HEK293 (cell line): ENCODE measurements at regions not wholly inside any gene's neighbourhood (a gene's known extent, or its start where the extent isn't known, plus 50 kb on each side); places are given as distances from the start of the nearest gene placed in this dataset.

Experiments
- CTCF ChIA-PET: fragments of 350-600 bp; formaldehyde crosslinking; extraction: SDS; loops from one replicate; lab custom pipeline; 2021; ENCODE audit warnings: antibody characterized with exemption; lab: Yijun Ruan, JAX
- POLR2A ChIA-PET: fragments of 300-600 bp; formaldehyde crosslinking; extraction: SDS; loops from one replicate; lab custom pipeline; 2020; ENCODE audit warnings: antibody characterized with exemption, inconsistent platforms; lab: Yijun Ruan, JAX
- H3K27ac ChIP-seq: fragments of 200-500 bp; sonication (Bioruptor generic); 2 replicates; pipeline ENCODE4 v1.5.1; 2014; ENCODE audit warnings: low read depth, low read length, control low read depth, inconsistent platforms; ENCODE audit errors: extremely low read depth
- H3K36me3 ChIP-seq, 2 experiments: fragments of 200-500 bp in 1 of 2; sonication (Bioruptor generic) in 1 of 2; 1 replicate in 1 of 2; 2 replicates in 1 of 2; pipeline ENCODE4 v1.5.1; 2014 to 2017; ENCODE audit warnings: inconsistent platforms in 2 of 2, low read length in 2 of 2; ENCODE audit not compliant: control insufficient read depth in 2 of 2, insufficient read depth in 1 of 2
- H3K4me1 ChIP-seq: fragments of 200-500 bp; sonication (Bioruptor generic); 2 replicates; pipeline ENCODE4 v1.5.1; 2014; ENCODE audit warnings: mild to moderate bottlenecking, low read length, inconsistent platforms; ENCODE audit not compliant: control insufficient read depth, insufficient read depth
- H3K4me3 ChIP-seq: 2 replicates; pipeline ENCODE4 v1.5.1; 2011; ENCODE audit warnings: low read depth, mild to moderate bottlenecking, control low read depth, low read length, moderate library complexity
- H3K9me3 ChIP-seq: fragments of 200-500 bp; sonication (Bioruptor generic); 2 replicates; pipeline ENCODE4 v1.5.1; 2014; ENCODE audit warnings: low read depth, low read length, inconsistent platforms; ENCODE audit not compliant: control insufficient read depth, insufficient read depth
- FEZF1 ChIP-seq: fragments of 450-650 bp; formaldehyde crosslinking; IDR thresholded peaks from 2 replicates; pipeline ENCODE4 v1.5.1; 2016; ENCODE audit warnings: missing biosample characterization, missing genetic modification characterization
- GLIS1 ChIP-seq: fragments of 450-650 bp; formaldehyde crosslinking; IDR thresholded peaks from 2 replicates; pipeline ENCODE4 v1.5.1; 2016; ENCODE audit warnings: missing biosample characterization, missing genetic modification characterization
- HOXA7 ChIP-seq: sonication (generic); formaldehyde crosslinking; IDR thresholded peaks from 2 replicates; pipeline ENCODE4 v1.8.1; 2022; ENCODE audit warnings: missing genetic modification reagents, borderline replicate concordance
- HOXD13 ChIP-seq: sonication (generic); formaldehyde crosslinking; IDR thresholded peaks from 2 replicates; pipeline ENCODE4 v1.8.0; 2022; ENCODE audit warnings: missing genetic modification reagents, borderline replicate concordance
- ZBTB17 ChIP-seq: fragments of 450-650 bp; formaldehyde crosslinking; IDR thresholded peaks from 2 replicates; pipeline ENCODE4 v1.5.1; 2016; ENCODE audit warnings: missing biosample characterization, missing genetic modification characterization
- ZNF10 ChIP-seq: fragments of 450-650 bp; formaldehyde crosslinking; IDR thresholded peaks from 2 replicates; pipeline ENCODE4 v1.5.1; 2017; ENCODE audit warnings: missing biosample characterization, missing genetic modification characterization
- ZNF221 ChIP-seq: fragments of 450-650 bp; formaldehyde crosslinking; IDR thresholded peaks from 2 replicates; pipeline ENCODE4 v1.5.1; 2017; ENCODE audit warnings: missing biosample characterization, missing genetic modification characterization, borderline replicate concordance
- ZNF266 ChIP-seq: fragments of 450-650 bp; formaldehyde crosslinking; IDR thresholded peaks from 2 replicates; pipeline ENCODE4 v1.5.1; 2016; ENCODE audit warnings: missing biosample characterization, missing genetic modification characterization, low read depth
- ZNF280C ChIP-seq: fragments of 450-650 bp; formaldehyde crosslinking; IDR thresholded peaks from 2 replicates; pipeline ENCODE4 v1.5.1; 2016; ENCODE audit warnings: missing biosample characterization, missing genetic modification characterization
- ZNF280D ChIP-seq: fragments of 450-650 bp; formaldehyde crosslinking; IDR thresholded peaks from 2 replicates; pipeline ENCODE4 v1.5.1; 2016; ENCODE audit warnings: missing biosample characterization, missing genetic modification characterization
- ZNF311 ChIP-seq: fragments of 450-650 bp; formaldehyde crosslinking; IDR thresholded peaks from 2 replicates; pipeline ENCODE4 v1.5.1; 2017; ENCODE audit warnings: missing biosample characterization, missing genetic modification characterization, borderline replicate concordance
- ZNF37A ChIP-seq: fragments of 450-650 bp; IDR thresholded peaks from 2 replicates; pipeline ENCODE4 v1.5.1; 2018; ENCODE audit warnings: missing biosample characterization, missing genetic modification characterization
- ZNF510 ChIP-seq: fragments of 450-650 bp; formaldehyde crosslinking; IDR thresholded peaks from 2 replicates; pipeline ENCODE4 v1.5.1; 2018; ENCODE audit warnings: mild to moderate bottlenecking, missing genetic modification characterization, missing biosample characterization; ENCODE audit not compliant: insufficient replicate concordance
- ZNF626 ChIP-seq: fragments of 450-650 bp; sonication (Bioruptor Pico); formaldehyde crosslinking; IDR thresholded peaks from 2 replicates; pipeline ENCODE4 v1.5.1; 2018; ENCODE audit warnings: missing biosample characterization, missing genetic modification characterization, inconsistent platforms
- ZSCAN18 ChIP-seq: fragments of 450-650 bp; formaldehyde crosslinking; IDR thresholded peaks from 2 replicates; pipeline ENCODE4 v1.5.1; 2016; ENCODE audit warnings: missing biosample characterization, missing genetic modification characterization

- TF ChIP-seq ZNF266 (tag by site-specific recombination), result no peak
- TF ChIP-seq ZNF221, result no peak
- TF ChIP-seq GLIS1 (tag by site-specific recombination), result no peak
- no peak for TF ChIP-seq ZNF37A
- TF ChIP-seq ZSCAN18 (tag by site-specific recombination), result no peak
- TF ChIP-seq ZNF311 (tag by site-specific recombination), result no peak
- no peak for TF ChIP-seq ZNF280C
- TF ChIP-seq ZNF10 (tag by site-specific recombination), result no peak
Measured at GRCh38 chr13:111913761-111914140, 153.2 kb upstream of the SOX1 start (continued).

- no peaks in the 10 kb centered on the region for H3K4me1 ChIP-seq
- H3K36me3 ChIP-seq, result no peaks in the 10 kb centered on the region
- ChIA-PET POLR2A (no interaction called here), CTCF (no interaction called here)
- no peaks in the 10 kb centered on the region for H3K9me3 ChIP-seq
- H3K4me3 ChIP-seq, result no peak overlapping the region
- H3K27ac ChIP-seq, result no peak overlapping the region
- TF ChIP-seq HOXA7 (CRISPR knock-in tag) (no peak), ZNF510 (tag by site-specific recombination) (no peak)
Measured at GRCh38 chr13:111914241-111915103, 152.5 kb upstream of the SOX1 start.

GRCh38 chr13:111915104-111915551, 151.8 kb upstream of the SOX1 start:
- no peaks in the 10 kb centered on the region for H3K36me3 ChIP-seq
- H3K4me3 ChIP-seq, result no peak overlapping the region
- no peak for TF ChIP-seq HOXD13
- no peak for TF ChIP-seq ZBTB17 (tag by site-specific recombination)
- TF ChIP-seq ZNF626 (tag by site-specific recombination), result no peak
- no peak for TF ChIP-seq FEZF1 (tag by site-specific recombination)
- no peak for TF ChIP-seq ZNF280D
- no peaks in the 10 kb centered on the region for H3K4me1 ChIP-seq
- ChIA-PET POLR2A (no interaction called here), CTCF (no interaction called here)
- H3K9me3 ChIP-seq, result no peaks in the 10 kb centered on the region
- no peak overlapping the region for H3K27ac ChIP-seq
